ENCODE measurements at regions not wholly inside any gene's neighbourhood (a gene's known extent, or its start where the extent isn't known, plus 50 kb on each side); places are given as distances from the start of the nearest gene placed in this dataset.

- H3K9me3 ChIP-seq (ENCODE audit: control insufficient read depth in 4 of 4, low read length in 3 of 4), result no peaks in the 10 kb centered on the region
- no peak for DNase-seq (ENCODE audit: low spot score)
- no peak overlapping the region for H3K4me3 ChIP-seq (ENCODE audit: low read depth in 1 of 3, low read length in 3 of 3)
- WGBS, result 80% methylated on average over 12 of the region's 12 CpGs
- no peak for TF ChIP-seq ZBTB33 (IDR thresholded peaks at IDR 0.05)
- no peak for TF ChIP-seq TAF1 (conservative IDR thresholded peaks at IDR 0.05)
- H3K36me3 ChIP-seq (ENCODE audit: control insufficient read depth in 4 of 4, insufficient read depth in 3 of 4, low read depth in 1 of 4, low read length in 3 of 4), result no peaks in the 10 kb centered on the region
- H3K9ac ChIP-seq (ENCODE audit: low read depth in 1 of 2, low read length in 2 of 2), result no peak overlapping the region
- H3K27ac ChIP-seq (ENCODE audit: low read depth in 1 of 2, low read length in 2 of 2), result no peak overlapping the region
- no peaks in the 10 kb centered on the region for H3K4me1 ChIP-seq (ENCODE audit: control insufficient read depth in 4 of 4, insufficient read depth in 4 of 4, low read length in 3 of 4)
- H3K27me3 ChIP-seq (ENCODE audit: control insufficient read depth in 4 of 4, insufficient read depth in 4 of 4, low read length in 3 of 4), result peaks cover 0 to 2% (median 0%) of the 10 kb centered on the region in 4 donors
These were observed 158.6 kb upstream of the AJAP1 start for GRCh38 chr1:4495809-4496208.

- H3K4me1 ChIP-seq (ENCODE audit: control insufficient read depth in 4 of 4, insufficient read depth in 4 of 4, low read length in 3 of 4), result no peaks in the 10 kb centered on the region
- no peaks in the 10 kb centered on the region for H3K27me3 ChIP-seq (ENCODE audit: control insufficient read depth in 4 of 4, insufficient read depth in 4 of 4, low read length in 3 of 4)
- TF ChIP-seq NR2F2 (IDR thresholded peaks at IDR 0.05) (no peak), RAD21 (IDR thresholded peaks at IDR 0.05) (no peak), YY1 (IDR thresholded peaks at IDR 0.05) (no peak), FOXA2 (IDR thresholded peaks at IDR 0.05) (no peak), JUND (IDR thresholded peaks at IDR 0.05) (no peak), TAF1 (conservative IDR thresholded peaks at IDR 0.05) (no peak), MAX (IDR thresholded peaks at IDR 0.05) (no peak)
- H3K9ac ChIP-seq (ENCODE audit: low read depth in 1 of 2, low read length in 2 of 2), result no peak overlapping the region
- H3K4me3 ChIP-seq (ENCODE audit: low read depth in 1 of 3, low read length in 3 of 3), result no peak overlapping the region
- 88% methylated on average over 11 of the region's 11 CpGs for WGBS
- H3K36me3 ChIP-seq (ENCODE audit: control insufficient read depth in 4 of 4, insufficient read depth in 3 of 4, low read depth in 1 of 4, low read length in 3 of 4), result no peaks in the 10 kb centered on the region
- H3K27ac ChIP-seq (ENCODE audit: low read depth in 1 of 2, low read length in 2 of 2), result no peak overlapping the region
- DNase-seq (ENCODE audit: low spot score), result no peak
- H3K9me3 ChIP-seq (ENCODE audit: control insufficient read depth in 4 of 4, low read length in 3 of 4), result no peaks in the 10 kb centered on the region
These were observed 154.0 kb upstream of the AJAP1 start for GRCh38 chr1:4500441-4500840.

GRCh38 chr1:4506591-4506990 lies 147.8 kb upstream of the AJAP1 start:
- peaks cover 0 to 2% (median 0%) of the 10 kb centered on the region in 4 donors for H3K27me3 ChIP-seq (ENCODE audit: control insufficient read depth in 4 of 4, insufficient read depth in 4 of 4, low read length in 3 of 4)
- no peak overlapping the region for H3K4me3 ChIP-seq (ENCODE audit: low read depth in 1 of 3, low read length in 3 of 3)
- H3K27ac ChIP-seq (ENCODE audit: low read depth in 1 of 2, low read length in 2 of 2), result no peak overlapping the region
- TF ChIP-seq MAX (IDR thresholded peaks at IDR 0.05) (no peak), SP1 (IDR thresholded peaks at IDR 0.05) (no peak), RAD21 (IDR thresholded peaks at IDR 0.05) (no peak), YY1 (IDR thresholded peaks at IDR 0.05) (no peak), ZBTB33 (IDR thresholded peaks at IDR 0.05) (no peak), CTCF (IDR thresholded peaks at IDR 0.05; ENCODE audit: low read depth, low read length, missing input control) (no peak)
- H3K36me3 ChIP-seq (ENCODE audit: control insufficient read depth in 4 of 4, insufficient read depth in 3 of 4, low read depth in 1 of 4, low read length in 3 of 4), result no peaks in the 10 kb centered on the region
- H3K4me1 ChIP-seq (ENCODE audit: control insufficient read depth in 4 of 4, insufficient read depth in 4 of 4, low read length in 3 of 4), result no peaks in the 10 kb centered on the region
- DNase-seq (ENCODE audit: low spot score), result no peak
- WGBS, result 76% methylated on average over 4 of the region's 4 CpGs
- no peak overlapping the region for H3K9ac ChIP-seq (ENCODE audit: low read depth in 1 of 2, low read length in 2 of 2)
- no peaks in the 10 kb centered on the region for H3K9me3 ChIP-seq (ENCODE audit: control insufficient read depth in 4 of 4, low read length in 3 of 4)
